ENCODE measurements at regions not wholly inside any gene's neighbourhood (a gene's known extent, or its start where the extent isn't known, plus 50 kb on each side); places are given as distances from the start of the nearest gene placed in this dataset.

DNA sequence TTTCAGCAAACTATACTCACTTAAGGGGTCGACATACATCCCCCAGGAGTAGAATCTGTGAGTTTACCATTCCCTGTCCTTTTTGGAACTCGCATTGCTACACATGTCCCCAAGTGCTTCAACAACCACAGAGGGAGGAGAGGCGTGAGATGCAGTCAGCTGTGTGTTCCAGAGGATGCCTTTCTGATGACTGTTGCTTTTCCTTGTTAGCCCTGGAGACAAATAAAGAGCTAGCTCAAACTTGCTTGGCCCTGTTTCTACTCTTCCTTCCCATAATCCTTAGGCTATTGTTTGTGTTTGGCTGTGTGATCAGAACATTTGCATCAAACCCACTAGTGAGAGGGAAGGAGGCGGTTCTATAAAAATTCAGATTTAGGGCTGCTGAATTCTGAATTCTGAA is 264.0 kb downstream of the ENGASE start:
- ATAC-seq = peak; percentile 74
- DNase-seq = peak; percentile 44
- CTCF ChIA-PET = no interaction called here

DNA sequence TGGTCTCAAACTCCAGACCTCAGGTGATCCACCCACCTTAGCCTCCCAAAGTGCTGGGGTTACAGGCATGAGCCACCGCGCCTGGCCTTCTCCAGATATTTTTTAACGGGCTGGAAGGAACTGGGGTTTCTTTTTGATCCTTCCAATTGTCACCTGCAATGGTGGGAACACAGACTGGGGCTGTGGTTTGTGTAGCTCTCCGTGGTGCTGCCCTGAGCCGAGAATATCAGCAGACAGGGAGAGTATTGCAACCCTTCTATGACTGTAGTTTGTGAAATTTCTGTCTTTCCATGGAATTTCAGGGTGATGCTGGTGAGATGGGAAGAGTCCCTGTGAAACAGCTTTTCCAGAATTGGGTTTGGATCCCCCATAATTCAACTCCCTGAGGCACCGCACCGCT is 263.5 kb downstream of the ENGASE start:
- CTCF ChIA-PET = no interaction called here
- H3K27me3 ChIP-seq (ENCODE audit: low read length) = peaks cover 94% of the 10 kb centered on the region
- TF ChIP-seq EZH2 (IDR thresholded peaks at IDR 0.05; ENCODE audit: low read length, unreplicated experiment) (no peak), EZH2phosphoT487 (IDR thresholded peaks at IDR 0.05; ENCODE audit: borderline replicate concordance, low read length) (no peak)
- TF ChIP-seq, protein P1, sequence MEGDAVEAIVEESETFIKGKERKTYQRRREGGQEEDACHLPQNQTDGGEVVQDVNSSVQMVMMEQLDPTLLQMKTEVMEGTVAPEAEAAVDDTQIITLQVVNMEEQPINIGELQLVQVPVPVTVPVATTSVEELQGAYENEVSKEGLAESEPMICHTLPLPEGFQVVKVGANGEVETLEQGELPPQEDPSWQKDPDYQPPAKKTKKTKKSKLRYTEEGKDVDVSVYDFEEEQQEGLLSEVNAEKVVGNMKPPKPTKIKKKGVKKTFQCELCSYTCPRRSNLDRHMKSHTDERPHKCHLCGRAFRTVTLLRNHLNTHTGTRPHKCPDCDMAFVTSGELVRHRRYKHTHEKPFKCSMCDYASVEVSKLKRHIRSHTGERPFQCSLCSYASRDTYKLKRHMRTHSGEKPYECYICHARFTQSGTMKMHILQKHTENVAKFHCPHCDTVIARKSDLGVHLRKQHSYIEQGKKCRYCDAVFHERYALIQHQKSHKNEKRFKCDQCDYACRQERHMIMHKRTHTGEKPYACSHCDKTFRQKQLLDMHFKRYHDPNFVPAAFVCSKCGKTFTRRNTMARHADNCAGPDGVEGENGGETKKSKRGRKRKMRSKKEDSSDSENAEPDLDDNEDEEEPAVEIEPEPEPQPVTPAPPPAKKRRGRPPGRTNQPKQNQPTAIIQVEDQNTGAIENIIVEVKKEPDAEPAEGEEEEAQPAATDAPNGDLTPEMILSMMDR (conservative IDR thresholded peaks at IDR 0.05; ENCODE audit: low read depth, low read length) = no peak

More for the DNA sequence above, 264.0 kb downstream of the ENGASE start:
- H3K9me2 ChIP-seq (replicated peaks; ENCODE audit: low read length) = no peaks in the 10 kb centered on the region
- H3K9ac ChIP-seq (ENCODE audit: low read length) = no peak overlapping the region
- H3K36me3 ChIP-seq (ENCODE audit: low read depth, low read length) = no peaks in the 10 kb centered on the region
- no peak overlapping the region for H3K27ac ChIP-seq (ENCODE audit: low read length)
- H3F3A ChIP-seq (ENCODE audit: low read length, unreplicated experiment) = no peaks in the 10 kb centered on the region
- H4K20me1 ChIP-seq (ENCODE audit: low read length) = no peaks in the 10 kb centered on the region
- TF ChIP-seq EZH2 (IDR thresholded peaks at IDR 0.05; ENCODE audit: low read length, unreplicated experiment) (no peak), EZH2phosphoT487 (IDR thresholded peaks at IDR 0.05; ENCODE audit: borderline replicate concordance, low read length) (no peak)
- TF ChIP-seq, protein P1 (conservative IDR thresholded peaks at IDR 0.05; ENCODE audit: low read depth, low read length) = no peak
- POLR2A ChIA-PET (ENCODE audit: unreplicated experiment) = no interaction called here
- peaks cover 94% of the 10 kb centered on the region for H3K27me3 ChIP-seq (ENCODE audit: low read length)
- H3K4me1 ChIP-seq (ENCODE audit: insufficient read depth, low read length) = no peaks in the 10 kb centered on the region
- H3K9me3 ChIP-seq (ENCODE audit: low read length) = no peaks in the 10 kb centered on the region
- intact Hi-C loops (cut with micrococcal nuclease) = no loop called here
- H3K4me3 ChIP-seq (ENCODE audit: low read length) = no peak overlapping the region
- no peak overlapping the region for H3K4me2 ChIP-seq (ENCODE audit: low read length)
- no peak overlapping the region for H2AFZ ChIP-seq (ENCODE audit: low read length)
- H3K79me2 ChIP-seq (ENCODE audit: low read length) = no peaks in the 10 kb centered on the region
- BruUV-seq (replicated peaks) = no TSS peak

GRCh38 chr17:79337053-79337452 is 262.4 kb downstream of the ENGASE start:
- no peaks in the 10 kb centered on the region for H3F3A ChIP-seq (ENCODE audit: low read length, unreplicated experiment)
- no peaks in the 10 kb centered on the region for H3K36me3 ChIP-seq (ENCODE audit: low read depth, low read length)
- H3K9me2 ChIP-seq (replicated peaks; ENCODE audit: low read length) = no peaks in the 10 kb centered on the region
- H3K27me3 ChIP-seq (ENCODE audit: low read length) = peaks cover 94% of the 10 kb centered on the region
- no peak overlapping the region for H2AFZ ChIP-seq (ENCODE audit: low read length)
- intact Hi-C loops (cut with micrococcal nuclease) = no loop called here
- no peak for ATAC-seq
- H3K4me3 ChIP-seq (ENCODE audit: low read length) = no peak overlapping the region
- no peak overlapping the region for H3K9ac ChIP-seq (ENCODE audit: low read length)
- TF ChIP-seq, protein P1 (conservative IDR thresholded peaks at IDR 0.05; ENCODE audit: low read depth, low read length) = no peak
- TF ChIP-seq EZH2phosphoT487 (IDR thresholded peaks at IDR 0.05; ENCODE audit: borderline replicate concordance, low read length) = no peak
- no peaks in the 10 kb centered on the region for H3K79me2 ChIP-seq (ENCODE audit: low read length)
- CTCF ChIA-PET = no interaction called here
- H3K4me1 ChIP-seq (ENCODE audit: insufficient read depth, low read length) = no peaks in the 10 kb centered on the region
- BruUV-seq (replicated peaks) = no TSS peak
- no peaks in the 10 kb centered on the region for H3K9me3 ChIP-seq (ENCODE audit: low read length)
- no peak overlapping the region for H3K4me2 ChIP-seq (ENCODE audit: low read length)
- H4K20me1 ChIP-seq (ENCODE audit: low read length) = no peaks in the 10 kb centered on the region
- no peak overlapping the region for H3K27ac ChIP-seq (ENCODE audit: low read length)
- DNase-seq = no peak
- POLR2A ChIA-PET (ENCODE audit: unreplicated experiment) = no interaction called here

More for the DNA sequence above, 263.5 kb downstream of the ENGASE start:
- Histone ChIP-seq H3K79me2 (ENCODE audit: low read length) (no peaks in the 10 kb centered on the region), H3K9me2 (replicated peaks; ENCODE audit: low read length) (no peaks in the 10 kb centered on the region), H3F3A (ENCODE audit: low read length, unreplicated experiment) (no peaks in the 10 kb centered on the region), H4K20me1 (ENCODE audit: low read length) (no peaks in the 10 kb centered on the region), H3K4me2 (ENCODE audit: low read length) (no peak overlapping the region), H3K36me3 (ENCODE audit: low read depth, low read length) (no peaks in the 10 kb centered on the region), H3K9ac (ENCODE audit: low read length) (no peak overlapping the region), H3K4me3 (ENCODE audit: low read length) (no peak overlapping the region), H3K9me3 (ENCODE audit: low read length) (no peaks in the 10 kb centered on the region), H3K27ac (ENCODE audit: low read length) (no peak overlapping the region), H2AFZ (ENCODE audit: low read length) (no peak overlapping the region), H3K4me1 (ENCODE audit: insufficient read depth, low read length) (no peaks in the 10 kb centered on the region)
- intact Hi-C loops (cut with micrococcal nuclease) = no loop called here
- BruUV-seq (replicated peaks) = no TSS peak
- no peak for DNase-seq
- POLR2A ChIA-PET (ENCODE audit: unreplicated experiment) = no interaction called here
- ATAC-seq = no peak
